Activated T-cell treated with anti-CD3 and anti-CD28 coated beads, Interleukin-2, amount 50 U/mL, for 24 hours (primary cell): ENCODE measurements at regions not wholly inside any gene's neighbourhood (a gene's known extent, or its start where the extent isn't known, plus 50 kb on each side); places are given as distances from the start of the nearest gene placed in this dataset.

Experiments used
- DNase-seq: peaks from one replicate; pipeline ENCODE4 v3.0.0-alpha.2; 2020
- H3K27ac Mint-ChIP-seq: 2 replicates; pipeline ENCODE4 v1.8.0; 2020; ENCODE audit warnings: mild to moderate bottlenecking, mixed read lengths
- H3K27me3 Mint-ChIP-seq: 2 replicates; pipeline ENCODE4 v1.8.0; 2020; ENCODE audit warnings: mixed read lengths
- H3K36me3 Mint-ChIP-seq: 2 replicates; pipeline ENCODE4 v1.8.0; 2020; ENCODE audit warnings: low read depth, mixed read lengths
- H3K4me1 Mint-ChIP-seq: 2 replicates; pipeline ENCODE4 v1.8.0; 2020; ENCODE audit warnings: low read depth, mixed read lengths
- H3K4me3 Mint-ChIP-seq: 2 replicates; pipeline ENCODE4 v1.8.0; 2020; ENCODE audit warnings: mild to moderate bottlenecking, moderate library complexity, mixed read lengths
- H3K9me3 Mint-ChIP-seq: 2 replicates; pipeline ENCODE4 v1.8.0; 2020; ENCODE audit warnings: mixed read lengths

DNA sequence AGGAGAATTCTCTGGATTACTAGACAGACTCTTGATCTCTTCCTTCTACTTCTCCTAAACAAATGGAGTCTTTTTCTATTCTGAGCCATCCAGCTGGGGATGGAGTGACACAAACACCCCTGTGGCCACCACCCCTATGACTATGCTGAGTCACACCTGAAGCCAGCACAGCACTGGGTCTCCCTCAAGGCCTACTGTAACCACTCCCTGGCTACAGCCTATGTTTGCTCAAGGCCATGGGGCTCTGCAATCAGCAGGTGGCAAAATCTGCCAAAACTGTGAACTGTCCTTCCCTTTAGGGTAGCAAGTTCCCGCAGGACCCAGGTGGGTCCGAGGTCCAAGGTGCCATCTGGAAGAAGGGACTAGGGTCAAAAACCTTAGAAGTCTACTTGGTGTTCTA lies 132.3 kb downstream of the TINAG start:
- no peak for DNase-seq
- H3K27ac Mint-ChIP-seq = no peak overlapping the region

DNA sequence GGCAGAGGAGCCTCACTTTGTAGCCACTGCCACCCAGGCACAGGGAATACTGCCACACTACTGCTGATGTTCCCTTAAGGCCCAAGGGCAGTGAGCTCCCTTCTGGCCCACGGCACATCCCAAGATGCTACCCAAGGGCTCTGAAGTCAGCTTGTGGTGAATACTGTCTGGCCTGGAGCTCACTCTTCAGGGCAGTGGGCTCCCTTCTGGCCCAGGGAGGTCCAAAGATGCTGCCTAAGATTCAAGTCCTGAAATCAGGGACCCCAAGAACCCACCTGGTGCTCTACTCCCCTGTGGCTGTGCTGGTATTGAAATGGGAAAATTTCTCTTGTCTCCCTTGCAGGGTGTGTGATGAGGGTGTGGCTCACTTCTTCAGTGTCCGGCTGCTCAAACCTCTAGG lies 132.8 kb downstream of the TINAG start:
- Mint-ChIP-seq H3K27me3 (no peaks in the 10 kb centered on the region), H3K4me1 (no peaks in the 10 kb centered on the region), H3K9me3 (peaks cover 5% of the 10 kb centered on the region), H3K36me3 (no peaks in the 10 kb centered on the region), H3K27ac (no peak overlapping the region), H3K4me3 (no peak overlapping the region)
- DNase-seq = no peak

More for the DNA sequence above, 132.3 kb downstream of the TINAG start:
- Mint-ChIP-seq H3K36me3 (no peaks in the 10 kb centered on the region), H3K4me3 (no peak overlapping the region), H3K9me3 (peaks cover 5% of the 10 kb centered on the region), H3K27me3 (no peaks in the 10 kb centered on the region), H3K4me1 (no peaks in the 10 kb centered on the region)

DNA sequence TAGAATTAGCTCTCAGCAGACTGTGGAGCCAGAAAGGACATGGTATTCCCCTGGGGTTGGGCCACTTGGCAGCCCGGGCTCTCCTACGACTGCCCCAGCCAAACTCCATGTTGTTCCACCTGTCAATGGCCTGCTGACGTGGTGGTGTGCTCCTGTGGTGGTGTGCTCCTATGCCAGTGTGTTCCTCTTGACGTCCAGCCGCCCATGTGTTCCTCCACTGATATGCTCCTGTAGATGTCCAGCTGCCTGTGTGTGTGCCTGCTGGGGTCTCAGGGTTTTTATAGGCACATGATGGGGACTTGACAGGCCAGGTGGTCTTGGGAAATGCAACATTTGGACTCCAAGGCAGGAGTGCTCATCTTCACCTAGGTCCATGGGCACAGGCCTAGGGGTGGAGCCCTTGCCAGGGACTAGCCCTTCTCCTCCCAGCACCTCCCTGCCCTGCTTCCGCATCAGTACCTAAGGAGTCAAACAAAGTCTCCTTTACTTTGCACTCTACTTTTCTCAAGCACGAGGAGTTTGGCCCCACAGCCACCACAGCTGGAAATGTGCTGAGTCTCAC lies 133.5 kb downstream of the TINAG start:
- H3K4me1 Mint-ChIP-seq = no peaks in the 10 kb centered on the region
- DNase-seq = no peak
- no peak overlapping the region for H3K4me3 Mint-ChIP-seq
- peaks cover 5% of the 10 kb centered on the region for H3K9me3 Mint-ChIP-seq
- no peaks in the 10 kb centered on the region for H3K27me3 Mint-ChIP-seq
- no peak overlapping the region for H3K27ac Mint-ChIP-seq
- H3K36me3 Mint-ChIP-seq = no peaks in the 10 kb centered on the region

DNA sequence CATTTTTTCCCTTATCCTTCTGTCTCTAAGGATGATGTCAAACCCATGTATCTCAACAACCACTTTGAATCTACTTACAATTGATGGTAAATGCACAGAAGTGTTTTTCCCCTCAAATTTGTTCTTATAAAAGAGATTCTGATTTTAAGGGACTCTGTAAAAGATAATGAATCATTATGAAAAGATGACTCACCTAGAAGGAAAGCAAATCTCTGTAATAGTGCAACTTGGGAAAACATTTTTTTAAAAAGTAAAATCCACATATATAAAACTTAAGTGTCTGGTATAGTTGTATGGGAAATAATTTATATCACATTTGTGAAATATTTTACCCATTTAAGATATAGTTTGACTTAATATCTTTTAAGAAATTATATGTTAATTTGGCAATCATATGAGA lies 137.0 kb downstream of the TINAG start:
- Mint-ChIP-seq H3K4me1 (no peaks in the 10 kb centered on the region), H3K4me3 (no peak overlapping the region), H3K27ac (no peak overlapping the region), H3K36me3 (no peaks in the 10 kb centered on the region), H3K9me3 (peaks cover 8% of the 10 kb centered on the region), H3K27me3 (no peaks in the 10 kb centered on the region)
- DNase-seq = no peak

DNA sequence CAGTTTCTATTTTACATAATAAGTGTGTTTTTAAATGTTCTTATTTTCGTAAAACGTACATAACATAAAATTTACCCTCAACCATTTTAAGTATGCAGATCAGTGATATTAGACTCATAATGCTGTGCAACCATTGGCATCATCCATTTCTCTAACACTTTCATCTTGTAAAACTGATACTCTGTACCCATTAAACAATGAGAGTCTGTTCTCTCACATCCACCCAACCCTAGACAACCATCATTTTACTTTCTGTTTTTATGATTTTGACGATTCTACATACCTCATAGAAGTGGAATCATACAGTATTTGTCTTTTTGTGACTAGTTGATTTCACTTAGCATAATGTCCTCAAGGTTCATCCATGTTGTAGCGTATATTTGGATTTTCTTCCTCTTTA lies 140.4 kb downstream of the TINAG start:
- no peak overlapping the region for H3K4me3 Mint-ChIP-seq
- no peaks in the 10 kb centered on the region for H3K27me3 Mint-ChIP-seq
- H3K27ac Mint-ChIP-seq = no peak overlapping the region
- H3K9me3 Mint-ChIP-seq = peaks cover 9% of the 10 kb centered on the region
- no peak for DNase-seq
- H3K4me1 Mint-ChIP-seq = no peaks in the 10 kb centered on the region
- H3K36me3 Mint-ChIP-seq = no peaks in the 10 kb centered on the region

DNA sequence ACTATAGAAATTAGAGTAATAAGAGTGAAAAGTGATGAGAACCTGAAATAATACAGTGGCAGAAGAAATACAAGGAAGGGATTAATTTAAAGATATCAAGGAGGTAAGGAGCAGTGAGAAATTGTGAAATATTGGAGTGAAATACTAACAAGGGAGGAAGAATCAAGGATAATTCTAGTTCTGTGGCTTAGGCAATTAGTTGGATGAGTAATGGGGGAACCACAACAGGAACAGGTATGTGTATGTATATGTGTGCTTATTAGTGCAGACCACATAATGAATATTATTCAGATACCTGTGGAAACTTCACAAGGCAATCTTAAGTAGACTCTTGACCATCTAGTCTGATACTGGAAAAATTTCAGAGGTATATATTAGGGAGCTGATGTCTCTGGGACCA lies 143.3 kb downstream of the TINAG start:
- Mint-ChIP-seq H3K4me3 (no peak overlapping the region), H3K27me3 (no peaks in the 10 kb centered on the region), H3K27ac (no peak overlapping the region), H3K4me1 (no peaks in the 10 kb centered on the region), H3K36me3 (no peaks in the 10 kb centered on the region), H3K9me3 (peaks cover 9% of the 10 kb centered on the region)
- DNase-seq = no peak

DNA sequence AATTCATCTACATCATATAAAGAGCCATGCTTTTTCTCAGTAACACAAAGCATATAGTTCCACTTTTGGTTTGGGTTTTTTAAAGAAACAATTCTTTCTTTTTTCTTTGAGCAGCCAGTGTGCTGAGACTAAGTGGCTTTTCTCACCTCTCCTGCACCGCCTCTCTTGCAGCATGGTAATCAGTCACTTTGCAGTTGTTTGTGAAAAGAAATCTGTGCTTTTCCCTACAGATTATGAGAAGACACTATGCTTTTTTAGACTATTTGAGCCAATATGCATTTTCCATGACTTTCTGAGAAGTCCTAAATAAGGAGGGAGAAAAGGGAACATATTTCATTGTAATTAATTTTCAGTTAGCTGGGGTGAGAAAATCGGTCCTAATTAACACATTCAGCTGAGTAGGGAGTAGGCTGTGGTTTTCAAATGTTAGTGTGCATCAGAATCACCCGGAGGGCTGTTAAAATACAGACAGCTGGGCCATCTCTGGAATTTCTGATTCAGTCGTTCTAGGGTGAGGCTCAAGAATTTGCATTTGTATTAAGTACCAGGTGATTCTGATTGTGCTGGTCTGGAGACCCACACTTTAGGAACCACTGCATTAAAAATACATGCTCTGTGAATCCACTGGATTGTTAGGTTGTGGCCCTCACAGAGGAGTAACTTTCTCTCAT lies 155.2 kb downstream of the TINAG start:
- Mint-ChIP-seq H3K27ac (no peak overlapping the region), H3K36me3 (no peaks in the 10 kb centered on the region), H3K4me1 (no peaks in the 10 kb centered on the region), H3K4me3 (no peak overlapping the region), H3K27me3 (no peaks in the 10 kb centered on the region), H3K9me3 (peaks cover 13% of the 10 kb centered on the region)
- no peak for DNase-seq

DNA sequence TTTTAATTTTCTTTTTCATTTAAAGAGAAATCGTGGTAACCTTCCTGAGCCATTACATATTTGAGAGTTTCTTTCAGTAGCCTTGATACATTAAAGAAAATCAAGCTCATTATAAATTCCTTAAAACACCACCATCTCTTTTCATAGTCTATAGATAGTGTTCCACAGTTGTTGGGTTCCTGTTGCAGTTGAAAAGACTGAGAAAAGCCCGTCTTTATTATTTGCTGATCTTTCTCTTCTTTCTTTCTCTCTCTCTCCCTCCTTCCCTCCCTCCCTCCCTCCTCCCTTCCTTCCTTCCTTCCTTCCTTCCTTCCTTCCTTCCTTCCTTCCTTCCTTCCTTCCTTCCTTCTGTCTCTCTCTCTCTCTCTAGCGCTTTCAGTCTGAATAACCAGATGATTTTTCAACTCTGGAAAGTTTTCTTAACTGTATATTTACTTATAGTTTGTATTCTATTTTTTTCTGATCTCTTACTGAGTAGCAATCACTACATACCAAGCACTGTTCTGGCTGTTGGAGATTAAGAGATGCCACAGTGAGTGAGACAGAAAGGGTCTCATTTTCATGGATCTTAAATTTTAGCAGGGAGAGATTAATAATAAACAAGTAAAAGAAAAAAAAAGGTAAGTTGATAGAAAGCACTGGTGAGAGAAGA lies 157.5 kb downstream of the TINAG start:
- Mint-ChIP-seq H3K27ac (no peak overlapping the region), H3K36me3 (no peaks in the 10 kb centered on the region), H3K9me3 (peaks cover 23% of the 10 kb centered on the region), H3K4me1 (no peaks in the 10 kb centered on the region), H3K27me3 (no peaks in the 10 kb centered on the region), H3K4me3 (no peak overlapping the region)
- DNase-seq = no peak

DNA sequence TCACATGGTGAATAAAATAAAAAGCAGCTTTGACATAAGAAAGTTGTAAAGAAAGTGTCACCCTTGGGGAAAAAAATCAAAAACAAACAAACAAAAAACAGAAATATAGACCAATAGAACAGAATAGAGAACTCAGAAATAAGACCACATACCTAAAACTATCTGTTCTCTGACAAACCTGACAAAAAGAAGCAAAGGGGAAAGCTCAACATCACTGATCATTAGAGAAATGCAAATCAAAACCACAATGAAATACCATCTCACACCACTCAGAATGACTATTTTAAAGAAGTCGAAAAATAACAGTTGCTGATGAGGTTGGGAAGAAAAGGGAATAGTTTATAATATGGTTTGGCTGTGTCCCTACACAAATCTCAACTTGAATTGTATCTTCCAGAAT lies 159.1 kb downstream of the TINAG start:
- Mint-ChIP-seq H3K4me3 (no peak overlapping the region), H3K27me3 (no peaks in the 10 kb centered on the region), H3K4me1 (no peaks in the 10 kb centered on the region), H3K27ac (no peak overlapping the region), H3K36me3 (no peaks in the 10 kb centered on the region), H3K9me3 (peaks cover 23% of the 10 kb centered on the region)
- DNase-seq = no peak

DNA sequence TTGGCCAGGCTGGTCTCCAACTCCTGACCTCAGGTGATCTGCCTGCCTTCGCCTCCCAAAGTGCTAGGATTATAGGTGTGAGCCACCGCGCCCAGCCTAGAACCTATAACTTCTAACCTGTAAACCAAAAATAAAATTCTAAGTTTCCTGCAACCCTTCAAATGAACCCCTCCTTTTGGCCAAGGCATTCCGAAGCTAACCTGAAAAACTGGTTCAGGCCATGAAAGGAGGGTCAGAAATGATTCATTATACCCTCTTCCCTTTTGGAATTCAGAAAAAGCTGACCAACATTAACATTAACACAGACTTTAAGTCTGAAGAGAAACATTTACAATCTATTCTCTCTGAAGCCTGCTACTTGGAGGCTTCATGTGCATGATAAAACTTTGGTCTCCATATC lies 165.1 kb downstream of the TINAG start:
- H3K9me3 Mint-ChIP-seq = peaks cover 13% of the 10 kb centered on the region
- H3K27ac Mint-ChIP-seq = no peak overlapping the region
- no peaks in the 10 kb centered on the region for H3K36me3 Mint-ChIP-seq
- no peaks in the 10 kb centered on the region for H3K27me3 Mint-ChIP-seq
- H3K4me1 Mint-ChIP-seq = no peaks in the 10 kb centered on the region
- no peak for DNase-seq
- H3K4me3 Mint-ChIP-seq = no peak overlapping the region

DNA sequence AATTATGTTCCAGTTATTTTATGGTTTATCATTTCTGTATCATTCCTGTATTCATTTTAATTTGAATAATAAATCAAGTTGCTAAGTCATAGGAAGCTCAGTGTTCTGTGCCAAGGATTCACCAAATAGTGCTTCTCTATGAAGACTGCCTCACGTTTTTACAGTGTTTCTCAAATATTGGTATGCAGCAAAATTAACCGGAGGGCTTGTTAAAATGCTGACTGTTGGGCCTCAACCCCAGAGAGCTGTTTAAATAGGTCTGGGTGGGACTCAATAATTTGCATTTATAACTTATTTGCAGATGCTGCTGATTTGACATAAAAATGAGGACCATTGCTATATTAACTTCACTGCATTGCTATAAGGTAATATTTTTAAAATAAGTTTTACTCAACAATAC lies 166.7 kb downstream of the TINAG start:
- Mint-ChIP-seq H3K27ac (no peak overlapping the region), H3K9me3 (peaks cover 6% of the 10 kb centered on the region), H3K36me3 (no peaks in the 10 kb centered on the region), H3K27me3 (no peaks in the 10 kb centered on the region), H3K4me1 (no peaks in the 10 kb centered on the region), H3K4me3 (no peak overlapping the region)
- DNase-seq = no peak

DNA sequence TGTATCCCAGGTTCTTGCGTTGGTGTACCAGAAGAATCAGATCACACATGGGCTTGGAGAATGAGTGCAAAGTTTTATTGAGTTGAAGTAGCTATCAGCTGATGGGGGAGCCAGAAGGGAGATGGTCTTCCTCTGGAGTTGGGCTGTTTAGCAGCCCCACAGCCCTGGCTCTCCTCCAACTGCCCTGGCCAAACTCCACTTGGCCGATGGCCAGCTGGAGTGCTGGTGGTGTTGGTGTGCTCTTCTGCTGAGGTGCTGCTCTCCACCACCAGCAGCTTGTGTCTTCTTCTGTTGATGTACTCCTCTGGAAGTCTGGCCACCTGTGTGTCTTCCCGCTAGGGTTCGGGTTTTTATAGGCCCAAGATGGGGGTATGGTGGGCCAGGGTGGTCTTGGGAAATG lies 172.8 kb downstream of the TINAG start:
- no peaks in the 10 kb centered on the region for H3K27me3 Mint-ChIP-seq
- H3K4me1 Mint-ChIP-seq = no peaks in the 10 kb centered on the region
- H3K4me3 Mint-ChIP-seq = no peak overlapping the region
- DNase-seq = no peak
- no peaks in the 10 kb centered on the region for H3K36me3 Mint-ChIP-seq
- peaks cover 2% of the 10 kb centered on the region for H3K9me3 Mint-ChIP-seq
- H3K27ac Mint-ChIP-seq = no peak overlapping the region

DNA sequence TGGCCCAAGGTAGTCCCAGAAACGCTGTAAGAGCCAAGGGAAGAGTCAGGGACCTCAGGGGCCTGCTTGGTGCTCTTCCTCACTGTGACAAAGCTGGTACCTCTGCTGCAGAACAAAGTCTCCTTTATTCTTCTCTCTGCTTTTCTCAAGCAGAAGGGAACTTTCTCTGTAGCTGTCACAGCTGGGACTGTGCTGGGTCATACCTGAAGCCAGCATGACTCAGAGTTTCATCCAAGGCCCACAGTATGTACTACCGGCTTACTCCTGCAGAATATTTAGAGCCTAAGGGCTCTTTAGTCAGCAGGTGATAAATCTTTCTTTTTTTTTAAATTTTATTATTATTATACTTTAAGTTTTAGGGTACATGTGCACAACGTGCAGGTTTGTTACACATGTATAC lies 183.2 kb downstream of the TINAG start:
- Mint-ChIP-seq H3K36me3 (no peaks in the 10 kb centered on the region), H3K9me3 (peaks cover 26% of the 10 kb centered on the region), H3K4me3 (no peak overlapping the region), H3K27me3 (no peaks in the 10 kb centered on the region), H3K27ac (no peak overlapping the region), H3K4me1 (no peaks in the 10 kb centered on the region)
- no peak for DNase-seq

DNA sequence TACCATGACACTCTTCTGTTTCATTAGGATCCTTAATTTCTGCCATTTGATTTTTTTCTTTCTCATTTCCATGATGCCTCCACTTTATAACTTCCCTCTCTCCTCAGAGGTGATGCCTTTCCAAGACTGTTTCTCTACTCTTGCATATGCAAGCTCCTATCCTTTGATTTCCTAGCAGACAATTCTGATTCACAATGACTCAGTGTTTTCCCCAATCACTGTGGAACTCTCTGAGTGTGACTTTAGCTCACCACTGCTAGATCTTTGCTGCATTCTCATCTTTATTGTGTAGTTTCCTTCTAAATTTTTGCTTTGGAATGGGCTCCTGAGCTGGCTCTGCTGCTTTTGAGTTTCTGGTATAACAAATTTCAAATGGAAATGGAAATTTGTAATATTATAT lies 184.9 kb downstream of the TINAG start:
- no peak for DNase-seq
- Mint-ChIP-seq H3K27me3 (no peaks in the 10 kb centered on the region), H3K4me3 (no peak overlapping the region), H3K27ac (no peak overlapping the region), H3K9me3 (peaks cover 32% of the 10 kb centered on the region), H3K36me3 (no peaks in the 10 kb centered on the region), H3K4me1 (no peaks in the 10 kb centered on the region)

DNA sequence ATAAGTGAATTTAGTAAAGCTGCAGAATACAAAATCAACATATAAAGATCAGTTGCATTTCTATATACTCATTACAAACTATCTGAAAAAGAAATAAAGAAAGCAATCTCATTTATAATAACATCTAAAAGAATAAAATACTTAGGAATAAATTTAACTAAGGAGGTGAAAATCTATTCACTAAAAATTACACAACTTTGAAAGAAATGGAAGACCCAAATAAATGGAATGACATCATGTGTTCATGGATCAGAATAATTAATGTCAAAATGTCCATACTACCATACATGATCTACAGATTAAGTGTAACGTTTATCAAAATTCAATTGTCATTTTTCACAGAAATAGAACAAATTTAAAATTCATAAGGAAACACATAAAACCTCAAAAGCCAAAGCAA lies 194.9 kb downstream of the TINAG start:
- no peak overlapping the region for H3K4me3 Mint-ChIP-seq
- H3K4me1 Mint-ChIP-seq = no peaks in the 10 kb centered on the region
- no peaks in the 10 kb centered on the region for H3K27me3 Mint-ChIP-seq
- H3K36me3 Mint-ChIP-seq = no peaks in the 10 kb centered on the region
- DNase-seq = no peak
- H3K27ac Mint-ChIP-seq = no peak overlapping the region
- H3K9me3 Mint-ChIP-seq = peaks cover 8% of the 10 kb centered on the region
